PC-3 (cell line): ENCODE measurements at regions not wholly inside any gene's neighbourhood (a gene's known extent, or its start where the extent isn't known, plus 50 kb on each side); places are given as distances from the start of the nearest gene placed in this dataset.
"Not testable (repeated sequence)": the region's sequence is repeated elsewhere in the genome, so short reads cannot be mapped to it uniquely, and the experiment has no call there.

Experiments used
- ATAC-seq: fragments of 200-7000 bp; cut with Tn5 transposase; 2 replicates; pipeline ENCODE4 v1.9.1; 2020; ENCODE audit warnings: mild to moderate bottlenecking, moderate library complexity
- BruUV-seq: library from RNA; stranded (reverse); fragments of 400-500 nt; replicated peaks from 2 replicates; lab custom pipeline; 2021; lab: Mats Ljungman, UMichigan
- CTCF ChIA-PET: fragments of 300-600 bp; sonication (Branson Sonifier 250); formaldehyde crosslinking; loops from one replicate; lab custom pipeline; 2022; ENCODE audit warnings: antibody characterized with exemption; lab: Charles Lee
- POLR2A ChIA-PET: fragments of 300-600 bp; sonication (Branson Sonifier 250); formaldehyde crosslinking; loops from one replicate; lab custom pipeline; 2022; ENCODE audit warnings: antibody characterized with exemption; ENCODE audit not compliant: unreplicated experiment; lab: Charles Lee
- DNase-seq: peaks from one replicate; pipeline ENCODE4 v3.0.0-alpha.2; 2015
- H2AFZ ChIP-seq: fragments of 300-600 bp; sonication (generic); 2 replicates; pipeline ENCODE4 v1.6.0; 2016; ENCODE audit warnings: antibody characterized with exemption, low read length
- H3F3A ChIP-seq: fragments of 300-600 bp; sonication (generic); one replicate; pipeline ENCODE4 v1.6.0; 2017; ENCODE audit warnings: antibody characterized with exemption, low read length, control low read depth, mild to moderate bottlenecking; ENCODE audit not compliant: unreplicated experiment
- H3K27ac ChIP-seq: fragments of 300-600 bp; sonication (generic); 2 replicates; pipeline ENCODE4 v1.5.1; 2016; ENCODE audit warnings: mild to moderate bottlenecking, low read length
- H3K27me3 ChIP-seq: fragments of 300-600 bp; sonication (generic); 2 replicates; pipeline ENCODE4 v1.6.1; 2016; ENCODE audit warnings: low read length, mixed read lengths
- H3K36me3 ChIP-seq: fragments of 300-600 bp; sonication (generic); 2 replicates; pipeline ENCODE4 v1.6.1; 2016; ENCODE audit warnings: low read depth, mixed run types, low read length, mixed read lengths
- H3K4me1 ChIP-seq: fragments of 300-600 bp; sonication (generic); 2 replicates; pipeline ENCODE4 v1.5.1; 2016; ENCODE audit warnings: low read length; ENCODE audit not compliant: insufficient read depth
- H3K4me2 ChIP-seq: fragments of 300-600 bp; sonication (generic); 2 replicates; pipeline ENCODE4 v1.6.0; 2016; ENCODE audit warnings: low read length
- H3K4me3 ChIP-seq: fragments of 300-600 bp; sonication (generic); 2 replicates; pipeline ENCODE4 v1.5.1; 2016; ENCODE audit warnings: mild to moderate bottlenecking, low read length, mixed read lengths
- H3K79me2 ChIP-seq: fragments of 300-600 bp; sonication (generic); 2 replicates; pipeline ENCODE4 v1.6.1; 2017; ENCODE audit warnings: low read length, mixed read lengths
- H3K9ac ChIP-seq: fragments of 300-600 bp; sonication (generic); 2 replicates; pipeline ENCODE4 v1.6.0; 2016; ENCODE audit warnings: mild to moderate bottlenecking, low read length
- H3K9me2 ChIP-seq: fragments of 300-600 bp; sonication (generic); replicated peaks from 2 replicates; pipeline ENCODE4 v1.6.1; 2016; ENCODE audit warnings: mixed run types, low read length, mixed read lengths
- H3K9me3 ChIP-seq: fragments of 300-600 bp; sonication (generic); 2 replicates; pipeline ENCODE4 v1.6.1; 2016; ENCODE audit warnings: low read length, mixed read lengths
- H4K20me1 ChIP-seq: fragments of 300-600 bp; sonication (generic); 2 replicates; pipeline ENCODE4 v1.6.1; 2016; ENCODE audit warnings: low read length, mixed read lengths
- EZH2 ChIP-seq: fragments of 300-600 bp; sonication (generic); IDR thresholded peaks from one replicate; pipeline ENCODE4 v1.6.1; 2017; ENCODE audit warnings: antibody characterized with exemption, mild to moderate bottlenecking, low read length; ENCODE audit not compliant: unreplicated experiment
- EZH2phosphoT487 ChIP-seq: fragments of 300-600 bp; sonication (generic); IDR thresholded peaks from 2 replicates; pipeline ENCODE4 v1.6.1; 2018; ENCODE audit warnings: mild to moderate bottlenecking, antibody characterized with exemption, low read length, borderline replicate concordance
- intact Hi-C: fragments of 100-400 bp; cut with micrococcal nuclease; formaldehyde crosslinking; loops from 2 replicates; pipeline ENCODE4 v1.9.0; 2023
- TF ChIP-seq, protein P1 (sequence below): fragments of 300-600 bp; sonication (generic); conservative IDR thresholded peaks from 2 replicates; pipeline ENCODE4 v1.5.1; 2017; ENCODE audit warnings: antibody characterized with exemption, low read depth, mild to moderate bottlenecking, low read length

DNA sequence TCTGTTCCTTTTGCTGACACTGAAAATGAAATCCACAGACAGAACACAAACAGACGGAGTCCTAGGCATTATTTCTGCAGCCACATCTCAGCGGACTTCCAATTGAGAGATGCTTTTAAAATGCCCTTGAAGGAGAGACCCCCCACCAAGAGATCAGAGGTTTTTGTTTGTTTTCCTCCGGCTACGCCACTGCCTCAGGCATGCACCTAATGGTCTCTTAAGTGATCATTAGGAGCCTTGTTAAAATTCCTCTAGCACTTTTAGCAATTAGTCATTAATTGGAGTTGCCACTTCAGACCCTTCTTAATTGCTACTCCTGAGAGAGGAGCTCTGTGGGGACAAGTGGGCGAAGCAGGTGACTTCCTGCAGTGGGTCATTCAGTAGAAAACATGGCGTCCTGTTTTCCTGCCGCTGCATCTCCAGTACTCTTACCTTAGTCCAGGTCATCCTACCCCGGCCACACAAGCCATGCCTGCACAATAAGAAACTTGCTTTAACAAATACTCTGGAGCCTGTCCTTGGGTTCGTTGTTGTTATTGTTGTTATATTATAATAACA lies 257.7 kb upstream of the CHAC2 start:
- H3K9ac ChIP-seq = no peak overlapping the region
- POLR2A ChIA-PET = no interaction called here
- H3K9me3 ChIP-seq = no peaks in the 10 kb centered on the region
- BruUV-seq = no TSS peak
- DNase-seq (no peak), ATAC-seq (no peak)
- no peaks in the 10 kb centered on the region for H3K9me2 ChIP-seq
- no peaks in the 10 kb centered on the region for H3K27me3 ChIP-seq
- TF ChIP-seq, protein P1, sequence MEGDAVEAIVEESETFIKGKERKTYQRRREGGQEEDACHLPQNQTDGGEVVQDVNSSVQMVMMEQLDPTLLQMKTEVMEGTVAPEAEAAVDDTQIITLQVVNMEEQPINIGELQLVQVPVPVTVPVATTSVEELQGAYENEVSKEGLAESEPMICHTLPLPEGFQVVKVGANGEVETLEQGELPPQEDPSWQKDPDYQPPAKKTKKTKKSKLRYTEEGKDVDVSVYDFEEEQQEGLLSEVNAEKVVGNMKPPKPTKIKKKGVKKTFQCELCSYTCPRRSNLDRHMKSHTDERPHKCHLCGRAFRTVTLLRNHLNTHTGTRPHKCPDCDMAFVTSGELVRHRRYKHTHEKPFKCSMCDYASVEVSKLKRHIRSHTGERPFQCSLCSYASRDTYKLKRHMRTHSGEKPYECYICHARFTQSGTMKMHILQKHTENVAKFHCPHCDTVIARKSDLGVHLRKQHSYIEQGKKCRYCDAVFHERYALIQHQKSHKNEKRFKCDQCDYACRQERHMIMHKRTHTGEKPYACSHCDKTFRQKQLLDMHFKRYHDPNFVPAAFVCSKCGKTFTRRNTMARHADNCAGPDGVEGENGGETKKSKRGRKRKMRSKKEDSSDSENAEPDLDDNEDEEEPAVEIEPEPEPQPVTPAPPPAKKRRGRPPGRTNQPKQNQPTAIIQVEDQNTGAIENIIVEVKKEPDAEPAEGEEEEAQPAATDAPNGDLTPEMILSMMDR = no peak
- TF ChIP-seq EZH2phosphoT487 (no peak), EZH2 (no peak)
- H3K4me3 ChIP-seq = no peak overlapping the region
- H3K79me2 ChIP-seq = no peaks in the 10 kb centered on the region
- CTCF ChIA-PET = interaction anchor here (0.6 kb wide), 1 partner anchor 323 kb away, joined by 3 read pairs; no protein-coding TSS in a partner anchor
- H3F3A ChIP-seq = peaks cover 11% of the 10 kb centered on the region
- H3K4me1 ChIP-seq = peaks cover 47% of the 10 kb centered on the region
- no peak overlapping the region for H3K4me2 ChIP-seq
- H3K36me3 ChIP-seq = no peaks in the 10 kb centered on the region
- no peaks in the 10 kb centered on the region for H4K20me1 ChIP-seq
- H3K27ac ChIP-seq = no peak overlapping the region
- intact Hi-C loops = no loop called here
- H2AFZ ChIP-seq = no peak overlapping the region

DNA sequence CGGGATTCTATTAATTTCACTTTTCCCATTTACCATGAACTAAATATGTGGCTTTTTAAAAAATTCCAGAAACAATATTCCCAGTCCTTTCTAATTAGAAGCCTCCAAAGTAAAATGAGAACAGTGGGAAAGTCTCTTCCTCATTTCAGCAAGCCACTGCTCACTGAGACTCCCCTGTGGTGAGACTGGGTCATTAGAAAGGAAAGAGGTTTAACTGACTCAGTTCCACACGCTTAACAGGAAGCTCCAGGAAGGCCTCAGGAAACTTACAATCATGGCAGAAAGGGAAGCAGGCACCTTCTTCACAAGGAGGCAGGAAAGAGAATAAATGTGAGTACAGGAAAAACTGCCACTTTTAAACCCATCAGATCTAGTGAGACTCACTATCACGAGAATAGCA lies 258.9 kb upstream of the CHAC2 start:
- no peak overlapping the region for H3K27ac ChIP-seq
- H3K4me2 ChIP-seq = no peak overlapping the region
- no peaks in the 10 kb centered on the region for H3K27me3 ChIP-seq
- H3K4me3 ChIP-seq = no peak overlapping the region
- ATAC-seq = no peak
- POLR2A ChIA-PET = no interaction called here
- no TSS peak for BruUV-seq
- CTCF ChIA-PET = no interaction called here
- peaks cover 46% of the 10 kb centered on the region for H3K4me1 ChIP-seq
- DNase-seq = peak; percentile 27
- no peaks in the 10 kb centered on the region for H3K79me2 ChIP-seq
- TF ChIP-seq, protein P1 = peak; percentile 31; the same call in 1 of the 2 replicates
- no peak for TF ChIP-seq EZH2
- H3F3A ChIP-seq = peaks cover 11% of the 10 kb centered on the region
- no peaks in the 10 kb centered on the region for H3K9me3 ChIP-seq
- H3K9me2 ChIP-seq = no peaks in the 10 kb centered on the region
- no peak overlapping the region for H2AFZ ChIP-seq
- H3K9ac ChIP-seq = no peak overlapping the region
- H4K20me1 ChIP-seq = no peaks in the 10 kb centered on the region
- no peaks in the 10 kb centered on the region for H3K36me3 ChIP-seq
- intact Hi-C loops = no loop called here

- H3K4me2 ChIP-seq = peak overlapping the region; percentile 54
Observed at GRCh38 chr2:53507070-53507469, 260.5 kb upstream of the CHAC2 start.

More at GRCh38 chr2:53507070-53507469, 260.5 kb upstream of the CHAC2 start:
- H3K4me3 ChIP-seq, H3K9ac ChIP-seq, H3K9me2 ChIP-seq, H3F3A ChIP-seq, H3K27me3 ChIP-seq, CTCF ChIA-PET, BruUV-seq, H3K79me2 ChIP-seq, H3K36me3 ChIP-seq, H4K20me1 ChIP-seq, intact Hi-C loops, H3K9me3 ChIP-seq, POLR2A ChIA-PET: not testable (repeated sequence)
- peak; percentile 87 for DNase-seq
- peaks cover 31% of the 10 kb centered on the region for H3K4me1 ChIP-seq
- H2AFZ ChIP-seq = 0 out of 2 replicates have a peak overlapping the region, but pooled peaks have one; percentile 11
- peak overlapping the region; percentile 65 for H3K27ac ChIP-seq
- peak; percentile 72 for ATAC-seq
